HG02981 (cell line): ENCODE measurements at regions not wholly inside any gene's neighbourhood (a gene's known extent, or its start where the extent isn't known, plus 50 kb on each side); places are given as distances from the start of the nearest gene placed in this dataset.

Experiments used
- ATAC-seq: cut with Tn5 transposase; IDR thresholded peaks from one replicate; pipeline ENCODE4 v1.9.1; 2021; ENCODE audit warnings: mild to moderate bottlenecking, moderate library complexity; ENCODE audit not compliant: unreplicated experiment

DNA sequence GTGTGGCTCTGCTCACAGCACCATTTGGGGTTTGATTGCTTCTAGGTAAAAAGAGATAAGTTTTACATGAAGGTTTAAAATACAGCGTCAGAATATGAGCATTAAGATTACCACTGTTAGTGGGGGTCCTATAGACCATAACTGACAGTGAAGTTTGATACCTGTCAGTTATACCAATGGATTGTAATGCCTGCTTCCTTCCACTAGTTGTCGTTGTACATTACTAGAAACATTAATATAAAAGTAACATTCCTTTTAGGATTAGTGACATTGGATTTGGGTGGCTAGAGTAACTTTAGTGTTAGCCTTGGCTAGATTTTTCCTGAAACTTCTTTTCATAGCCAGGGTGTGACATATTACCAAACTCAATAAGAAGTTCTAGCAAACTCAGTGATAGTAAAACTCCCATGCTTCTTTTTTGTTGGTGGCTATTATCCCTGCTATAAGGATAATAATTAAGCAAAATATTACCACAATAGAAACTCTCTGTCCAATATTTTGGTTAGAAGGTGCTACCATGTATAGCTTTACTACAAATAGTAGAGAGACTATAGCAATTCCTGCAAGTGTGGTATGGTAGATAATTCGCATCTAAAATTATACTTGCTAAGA lies 57.1 kb downstream of the FAM181B start:
- ATAC-seq = no peak

DNA sequence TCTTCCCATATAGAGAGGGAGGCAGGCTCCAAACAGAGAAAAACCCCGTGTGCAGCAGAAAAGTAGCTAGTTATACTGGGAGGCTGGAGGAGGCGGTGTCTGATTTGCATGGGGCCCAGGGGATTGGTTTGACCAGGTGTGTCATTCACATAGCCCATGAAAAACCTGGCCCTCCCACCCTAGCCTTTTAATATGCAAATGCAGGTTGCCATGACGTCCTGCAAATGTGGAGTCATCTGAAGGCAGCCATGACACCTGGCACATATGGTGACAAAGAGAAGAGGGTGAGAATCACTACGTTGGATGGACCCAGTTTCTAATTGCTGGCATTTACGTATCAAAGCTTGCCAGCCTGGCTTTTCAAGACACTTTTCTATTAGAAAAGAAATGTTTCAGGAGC lies 57.8 kb downstream of the FAM181B start:
- ATAC-seq = no peak

DNA sequence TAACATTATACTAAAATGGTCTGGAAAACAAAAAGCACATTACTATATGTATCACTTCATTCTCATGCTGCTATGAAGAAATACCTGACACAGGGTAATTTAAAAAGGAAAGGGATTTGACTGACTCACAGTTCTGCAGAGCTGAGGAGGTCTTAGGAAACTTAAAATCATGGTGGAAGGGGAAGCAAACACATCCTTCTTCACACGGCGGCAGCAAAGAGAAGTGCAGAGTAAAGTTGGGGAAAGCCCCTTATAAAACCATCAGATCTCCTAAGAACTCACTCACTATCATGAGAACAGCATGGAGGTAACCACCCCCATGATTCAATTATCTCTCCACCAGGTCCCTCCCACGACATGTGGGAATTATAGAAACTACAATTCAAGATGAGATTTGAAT lies 60.0 kb downstream of the FAM181B start:
- ATAC-seq = no peak

DNA sequence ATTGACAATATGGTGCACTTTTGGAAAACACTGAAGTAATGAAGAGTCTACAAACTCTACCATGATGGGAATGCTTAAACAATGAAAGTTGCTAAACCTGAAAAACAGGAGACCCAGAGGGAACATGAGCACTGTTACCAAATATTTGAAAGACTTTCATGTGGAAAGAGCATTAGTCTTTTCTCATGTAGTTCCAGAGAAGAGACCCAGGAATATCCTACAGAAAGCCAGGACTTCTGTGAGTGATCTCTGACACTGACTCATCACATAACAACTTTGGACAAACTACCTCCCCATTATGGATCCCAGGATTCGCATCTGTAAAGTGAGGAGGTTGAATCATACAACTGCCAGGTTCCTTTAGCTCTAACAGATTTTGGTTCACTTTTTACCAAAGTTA lies 62.2 kb downstream of the FAM181B start:
- no peak for ATAC-seq

DNA sequence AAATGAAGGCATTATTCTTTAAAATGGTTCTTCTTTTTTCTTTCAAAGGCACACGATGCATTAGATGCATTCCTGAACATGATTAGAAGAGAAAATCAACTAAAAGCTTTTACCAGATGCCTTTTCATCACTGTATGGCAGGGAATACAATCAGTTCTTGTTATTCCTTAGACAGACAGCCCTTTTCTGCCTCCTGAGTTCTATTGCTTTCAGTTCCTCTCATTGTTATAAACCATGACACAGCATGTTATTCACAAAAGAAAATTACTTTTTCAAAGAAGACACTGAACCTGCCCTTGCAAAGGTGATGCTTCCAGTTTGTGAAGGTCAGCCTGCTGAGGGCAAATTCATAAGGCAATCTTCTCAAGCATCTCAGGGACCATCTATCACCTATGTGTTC lies 70.1 kb downstream of the FAM181B start:
- no peak for ATAC-seq

DNA sequence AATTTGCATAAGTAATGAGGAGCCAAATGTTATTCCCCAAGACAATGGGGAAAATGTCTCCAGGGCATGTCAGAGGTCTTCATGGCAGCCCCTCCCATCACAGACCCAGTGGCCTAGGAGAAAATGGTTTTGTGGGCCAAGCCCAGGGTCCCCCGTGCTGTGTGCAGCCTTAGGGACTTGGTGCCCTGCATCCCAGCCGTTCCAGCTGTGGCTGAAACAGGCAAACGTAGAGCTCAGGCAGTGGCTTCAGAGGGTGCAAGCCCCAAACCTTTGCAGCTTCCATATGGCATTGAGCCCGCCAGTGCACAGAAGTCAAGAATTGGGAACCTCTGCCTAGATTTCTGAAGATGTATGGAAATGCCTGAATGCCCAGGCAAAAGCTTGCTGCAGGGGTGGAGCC lies 79.9 kb downstream of the FAM181B start:
- no peak for ATAC-seq

DNA sequence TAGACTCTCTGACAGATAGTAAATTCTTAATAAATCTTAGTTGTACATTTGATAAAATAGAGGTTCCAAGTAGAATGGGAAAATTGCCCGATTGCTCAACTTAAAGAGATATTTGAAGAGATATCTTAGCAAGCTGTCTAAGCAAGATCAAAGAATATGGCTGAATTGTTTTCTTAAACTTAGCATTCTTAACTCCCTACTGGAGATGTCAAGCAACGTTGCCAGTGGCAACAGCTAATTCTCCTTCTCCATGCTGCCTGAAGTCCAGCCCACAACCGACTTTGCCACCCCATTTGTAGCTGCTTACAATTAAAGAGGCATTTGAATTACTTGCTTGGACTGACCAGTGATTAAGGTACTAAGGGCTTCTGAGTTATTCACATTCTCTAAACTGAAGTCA lies 94.4 kb downstream of the FAM181B start:
- ATAC-seq = no peak

DNA sequence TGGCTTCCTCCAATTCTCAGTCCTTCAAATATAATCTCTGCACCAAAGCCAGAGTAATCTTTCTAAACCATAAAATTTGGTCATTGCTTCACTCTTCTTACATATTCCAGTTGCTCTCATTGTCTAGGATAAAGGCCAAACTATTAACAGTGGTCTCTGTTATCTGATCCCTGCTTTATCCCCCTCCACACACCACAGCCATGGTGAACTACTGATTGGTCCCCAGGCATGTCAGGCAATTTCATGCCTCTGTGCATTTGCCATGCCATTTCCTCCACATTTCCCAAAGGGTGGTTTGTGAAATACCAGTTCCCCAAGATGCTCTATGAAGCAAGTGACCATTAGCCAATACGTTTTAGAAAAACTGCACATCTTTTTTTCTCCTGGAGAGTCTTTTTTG lies 97.0 kb downstream of the FAM181B start:
- no peak for ATAC-seq

DNA sequence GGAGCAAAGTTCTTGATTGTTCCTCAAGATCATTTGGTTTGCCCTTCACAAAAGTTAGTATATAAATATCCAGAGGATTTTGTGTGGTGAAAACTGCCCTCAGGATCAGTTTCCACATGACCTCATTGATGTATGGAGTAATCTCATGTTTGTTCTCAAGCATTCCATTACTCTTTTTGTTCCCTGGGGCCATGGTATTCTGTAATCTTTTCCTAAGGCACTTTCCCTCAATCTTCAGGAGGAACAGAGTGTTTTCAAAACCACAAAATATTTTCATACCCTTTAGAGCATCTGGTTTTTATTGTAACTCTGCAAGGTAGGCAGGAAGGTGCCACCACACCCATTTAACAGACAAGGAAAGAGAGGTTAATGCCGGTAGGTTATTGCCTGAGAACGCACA lies 99.6 kb downstream of the FAM181B start:
- ATAC-seq = no peak

DNA sequence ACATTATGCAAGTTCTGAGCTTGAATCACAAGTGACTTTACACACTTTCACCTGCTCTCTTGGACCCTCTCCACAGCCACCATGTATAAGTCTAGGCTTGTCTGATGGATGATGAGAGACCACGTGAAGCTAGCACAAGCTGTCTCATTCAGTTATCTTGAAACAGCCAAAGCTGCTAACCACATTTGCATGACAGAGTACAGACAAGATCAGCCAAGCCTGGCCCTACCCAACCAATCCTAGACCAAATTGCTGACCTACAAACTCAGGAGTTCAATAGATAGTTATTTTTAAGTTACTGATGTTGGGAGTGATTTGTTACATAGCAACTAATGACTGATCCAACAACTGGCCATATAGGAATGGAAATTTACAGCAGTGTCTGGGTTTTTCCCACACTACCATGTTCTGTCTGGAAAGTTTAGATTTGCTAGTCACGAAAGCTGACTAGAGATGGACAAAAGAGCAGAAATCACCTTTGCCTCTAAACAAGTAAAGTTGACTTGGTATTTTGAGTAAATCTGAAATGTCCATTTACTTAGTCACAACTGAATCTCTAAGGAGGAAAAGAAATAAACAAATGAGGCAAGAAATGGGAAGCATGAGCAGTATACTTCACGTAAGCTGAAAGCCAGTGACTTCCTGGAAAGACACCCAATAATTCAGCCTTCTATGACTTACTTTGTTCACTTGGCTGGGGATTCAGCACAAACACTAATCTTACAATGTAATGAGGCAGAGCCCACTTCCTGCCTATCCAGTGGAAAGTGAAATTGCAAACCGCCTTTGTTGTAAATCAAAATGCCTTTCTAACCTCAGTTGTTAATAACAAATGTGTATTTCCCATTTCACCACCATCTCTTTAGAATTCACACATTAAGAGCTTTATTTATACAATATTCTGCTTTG lies 101.7 kb downstream of the FAM181B start:
- peak; percentile 89 for ATAC-seq

DNA sequence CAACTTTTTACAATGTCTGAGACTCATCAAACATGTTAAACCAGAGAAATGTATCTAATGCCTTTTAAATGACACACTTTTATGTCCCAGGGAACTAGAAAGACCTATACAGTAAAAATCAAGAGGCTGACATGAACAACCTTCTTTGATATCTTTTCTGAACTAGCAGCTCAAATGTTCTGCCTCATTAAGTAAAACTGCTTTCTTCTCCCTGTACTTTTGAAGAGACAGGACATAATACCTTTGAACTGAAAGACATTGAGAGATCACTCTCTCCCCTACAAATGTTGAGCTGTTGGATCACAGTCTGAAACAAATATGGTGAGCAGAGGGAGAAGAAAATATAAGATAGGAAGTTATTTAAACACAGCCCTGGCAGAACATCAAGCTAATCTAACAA lies 123.0 kb downstream of the FAM181B start:
- ATAC-seq = no peak

DNA sequence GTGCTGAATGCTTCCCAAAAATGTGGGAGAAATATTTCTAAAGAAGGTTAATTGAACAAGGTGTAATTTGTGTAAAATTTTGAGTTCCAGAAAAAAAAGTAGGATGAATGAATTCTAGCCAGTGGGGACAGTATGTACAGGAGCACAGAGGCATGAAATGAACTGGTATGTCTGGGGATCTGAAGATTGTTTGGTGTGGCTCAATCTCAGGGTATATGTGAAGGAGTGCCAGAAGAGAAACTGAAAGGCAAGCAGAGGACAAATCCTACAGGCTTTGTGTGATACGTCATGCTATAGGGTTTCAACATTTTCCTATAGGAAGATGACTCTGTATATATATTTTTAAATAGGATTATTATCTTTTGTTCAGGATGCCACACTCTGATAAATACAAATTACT lies 126.9 kb downstream of the FAM181B start:
- ATAC-seq = no peak

DNA sequence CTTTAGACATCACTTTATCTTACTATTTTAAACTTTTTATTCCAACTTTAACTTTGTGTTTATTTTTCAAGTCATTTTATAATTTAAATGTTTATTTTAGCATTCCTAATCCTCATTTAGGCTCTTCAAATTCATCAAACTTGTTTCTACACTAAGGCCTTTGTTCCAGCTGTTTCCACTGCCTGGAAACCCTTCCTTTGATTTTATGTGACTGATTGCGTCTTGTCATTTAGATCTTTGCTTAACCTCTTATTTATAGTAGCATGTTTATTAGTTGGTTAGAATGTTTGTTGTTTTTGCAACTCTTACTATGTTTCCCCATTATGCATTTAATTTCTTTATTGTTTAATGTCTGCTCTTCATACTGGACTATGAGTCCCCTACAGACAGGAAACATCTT lies 132.0 kb downstream of the FAM181B start:
- no peak for ATAC-seq

DNA sequence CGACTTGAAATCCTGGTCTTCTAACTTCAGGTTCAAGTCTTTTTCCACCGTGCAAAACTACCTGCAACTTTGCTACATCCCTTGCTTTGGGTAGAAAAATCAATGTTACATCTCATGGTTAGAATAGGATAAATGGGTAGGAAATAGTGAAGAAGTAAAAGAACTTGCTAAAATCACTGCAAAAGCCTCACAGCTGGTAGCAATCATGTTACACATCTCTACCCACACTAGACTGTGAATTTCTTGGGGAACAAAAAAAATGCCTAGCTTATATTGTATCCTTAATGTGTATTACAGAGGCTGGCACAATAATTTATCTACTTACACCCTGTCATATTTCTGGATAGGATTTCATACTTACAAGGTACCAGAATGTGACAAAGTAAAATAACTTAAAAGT lies 133.8 kb downstream of the FAM181B start:
- ATAC-seq = no peak

DNA sequence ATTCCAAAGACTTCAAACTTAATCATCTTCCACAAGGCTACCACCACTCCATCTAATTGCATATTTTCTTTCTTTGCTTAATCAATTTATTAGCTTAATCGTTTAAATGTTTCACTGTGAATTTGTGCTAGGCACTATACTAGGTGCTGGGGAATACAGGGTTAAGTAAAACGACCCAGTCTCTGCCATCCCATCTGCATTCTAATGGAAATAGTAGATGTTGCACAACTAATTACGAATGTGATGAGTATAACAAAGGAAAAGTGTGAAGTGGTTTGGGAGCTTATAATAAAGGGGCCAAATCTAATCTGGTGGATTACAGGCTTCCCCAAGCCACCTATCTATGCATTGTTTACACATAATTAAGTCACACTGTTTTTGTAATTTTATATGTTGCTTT lies 147.1 kb downstream of the FAM181B start:
- ATAC-seq = no peak

DNA sequence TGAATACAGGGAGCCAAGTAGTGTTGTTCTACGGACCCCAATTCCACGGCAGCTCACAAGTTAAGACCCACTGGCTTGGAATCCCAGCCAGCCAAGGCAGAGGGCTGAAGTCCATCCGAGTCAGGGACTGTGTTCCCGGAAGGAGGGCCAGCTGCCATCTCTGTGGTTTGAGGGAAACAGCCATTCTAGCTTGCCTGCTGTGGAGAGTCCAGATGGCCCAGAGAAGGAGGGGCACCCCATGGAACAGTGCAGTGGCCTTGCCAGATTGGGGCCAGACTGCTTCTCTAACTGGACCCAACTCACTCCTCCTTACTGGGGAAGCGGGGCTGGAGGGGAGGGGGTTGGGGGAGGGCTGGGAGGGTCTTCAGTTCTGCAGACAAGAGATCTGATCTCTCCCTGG lies 156.4 kb downstream of the FAM181B start:
- no peak for ATAC-seq

DNA sequence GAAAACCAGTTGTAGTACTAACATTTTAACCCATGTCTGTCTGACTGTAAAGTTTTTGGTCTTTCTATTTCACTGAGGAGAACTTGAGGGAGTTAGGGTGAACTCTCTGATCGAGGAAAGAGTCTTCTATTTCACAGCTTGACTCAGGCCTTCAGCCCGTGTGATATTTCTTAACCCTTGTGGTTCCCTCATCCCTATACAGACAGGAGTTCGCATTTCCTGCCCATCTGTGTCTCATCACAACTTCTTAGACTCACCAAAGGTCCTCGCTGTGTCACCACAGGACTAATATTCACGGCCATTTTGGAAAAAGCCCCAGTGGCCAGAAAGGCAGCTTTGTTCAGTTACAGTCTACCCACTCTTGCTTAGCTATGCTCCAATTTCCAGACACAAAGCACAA lies 172.8 kb downstream of the FAM181B start:
- no peak for ATAC-seq

DNA sequence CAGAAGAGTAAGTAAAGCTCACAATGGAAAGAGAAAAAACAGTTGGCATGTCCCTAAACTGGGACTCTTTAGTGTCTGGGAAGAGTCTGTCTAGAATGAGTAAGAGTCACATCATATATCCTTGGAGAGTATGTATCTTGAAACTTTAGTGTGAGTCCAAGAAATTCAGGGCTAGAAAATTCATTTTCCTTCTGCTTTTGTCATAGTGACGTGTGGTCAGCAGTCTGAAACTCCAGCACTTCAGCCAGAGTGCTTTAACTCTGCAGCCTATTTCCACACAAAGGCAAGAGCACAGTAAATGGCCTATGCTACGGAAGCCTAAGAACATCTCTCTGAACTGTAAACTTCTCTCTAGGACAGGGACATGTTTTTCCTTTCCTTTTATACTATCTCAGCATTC lies 174.1 kb downstream of the FAM181B start:
- ATAC-seq = no peak

DNA sequence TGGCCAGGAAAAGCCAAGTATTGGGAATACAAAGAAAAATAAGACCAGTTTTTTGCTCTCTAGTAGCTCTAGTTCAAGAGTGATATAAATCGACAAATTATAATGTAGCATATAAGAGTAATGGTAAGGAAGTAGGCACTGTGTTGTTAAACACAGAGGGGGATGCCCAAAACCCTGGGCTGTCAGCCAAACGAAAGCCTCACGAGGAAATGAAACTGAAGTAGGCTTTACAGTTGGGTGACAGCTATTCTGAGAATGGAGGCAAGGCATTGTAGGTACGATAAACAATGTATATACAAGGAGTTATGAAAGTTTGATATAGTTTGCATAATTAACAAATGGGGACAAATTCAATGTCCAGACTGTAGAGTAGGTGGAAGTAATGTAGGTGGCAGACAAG lies 176.4 kb downstream of the FAM181B start:
- peak; percentile 99 for ATAC-seq

DNA sequence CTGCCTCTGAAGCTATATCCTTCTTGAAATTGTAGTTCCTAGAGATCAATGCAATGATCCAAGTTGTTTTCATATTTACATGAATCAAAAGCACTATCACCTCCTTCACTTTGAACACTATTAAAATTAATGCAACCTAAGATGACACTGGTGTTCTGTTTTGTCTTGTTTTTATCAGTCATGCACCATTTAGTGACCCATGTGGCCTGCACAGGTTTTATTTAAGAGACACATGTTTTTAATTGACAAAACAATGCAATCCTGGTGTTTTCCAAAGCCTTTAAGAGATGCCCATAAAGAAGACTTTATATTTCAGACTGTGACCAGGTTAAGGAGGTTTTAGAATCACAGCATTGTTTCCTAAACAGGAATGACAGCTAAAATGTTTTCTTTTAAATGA lies 177.5 kb downstream of the FAM181B start:
- ATAC-seq = no peak

DNA sequence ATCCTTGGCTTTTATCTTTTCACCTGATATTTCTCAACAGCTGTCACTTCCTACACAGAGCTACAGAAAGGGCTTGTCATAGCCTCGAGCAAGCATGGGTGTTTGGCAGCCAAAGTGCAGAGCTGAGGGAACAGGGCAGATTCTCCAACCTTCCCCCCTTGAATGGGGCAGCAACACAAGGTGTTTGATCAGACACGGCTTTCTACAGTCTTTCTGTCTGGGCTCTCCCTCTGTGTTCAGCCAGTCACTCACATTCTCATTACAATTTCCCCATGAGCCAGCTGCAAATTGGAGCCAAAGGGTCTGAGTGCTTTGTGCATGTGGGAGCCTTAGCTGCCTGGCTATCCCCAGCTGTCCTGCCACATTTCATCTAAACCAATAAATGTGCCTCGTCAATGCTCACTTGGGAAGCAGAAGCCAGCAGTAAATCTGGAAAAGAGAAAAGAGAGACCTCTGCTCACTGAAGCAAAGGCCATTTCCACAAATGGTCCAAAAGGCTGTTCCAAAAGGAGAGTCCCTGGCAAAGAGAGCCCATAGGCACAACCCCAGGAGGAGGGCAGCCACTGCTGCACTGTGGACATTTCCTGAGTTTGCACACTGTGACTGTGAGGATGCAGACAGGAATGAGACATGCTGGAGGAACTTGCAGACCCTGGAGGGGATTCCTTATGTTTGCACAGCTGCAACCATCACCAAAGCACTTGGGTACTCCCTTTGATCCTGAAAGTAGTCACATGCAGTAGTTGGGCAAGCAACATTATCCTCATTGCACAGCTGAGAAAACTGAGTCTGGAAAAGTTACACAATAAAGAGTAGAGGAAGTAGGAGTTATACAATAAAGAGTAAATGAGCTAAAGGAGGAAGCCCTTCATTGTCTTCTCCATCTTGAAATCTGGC lies 186.8 kb downstream of the FAM181B start:
- no peak for ATAC-seq

DNA sequence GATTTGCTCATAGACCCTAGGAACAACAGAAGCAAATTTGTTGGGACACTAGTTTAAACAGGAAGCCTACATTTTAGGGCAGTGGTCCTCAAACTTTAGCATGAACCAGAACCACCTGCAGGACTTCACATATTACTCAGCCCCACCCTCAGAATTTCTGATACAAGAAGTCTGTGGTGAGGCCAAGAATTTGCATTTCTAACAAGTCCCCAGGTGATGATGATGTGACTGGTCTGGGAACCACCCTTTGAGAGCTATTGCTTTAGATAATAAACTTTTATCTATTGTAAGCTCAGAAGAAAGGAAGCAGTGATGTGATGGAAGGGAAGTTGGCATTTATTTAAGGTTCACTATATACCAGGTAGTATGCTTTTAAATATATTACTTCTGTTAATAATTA lies 194.0 kb downstream of the FAM181B start:
- ATAC-seq = peak; percentile 92
